Activated naive CD4-positive, alpha-beta T cell treated with anti-CD3 and anti-CD28 coated beads for 36 hours (primary cell): ENCODE measurements at regions not wholly inside any gene's neighbourhood (a gene's known extent, or its start where the extent isn't known, plus 50 kb on each side); places are given as distances from the start of the nearest gene placed in this dataset.

ENCODE experiments used
- CTCF ChIA-PET: fragments of 350-600 bp; sonication (Branson Sonifier 250); formaldehyde crosslinking; loops from one replicate; lab custom pipeline; 2021; ENCODE audit warnings: antibody characterized with exemption; lab: Charles Lee
- DNase-seq: peaks from one replicate; pipeline ENCODE4 v3.0.0-alpha.2; 2020
- H3K27ac Mint-ChIP-seq: one replicate; pipeline ENCODE4 v1.8.0; 2021; ENCODE audit warnings: mild to moderate bottlenecking, mixed read lengths
- H3K27me3 Mint-ChIP-seq: one replicate; pipeline ENCODE4 v1.8.0; 2021; ENCODE audit warnings: low read depth, mixed read lengths
- H3K36me3 Mint-ChIP-seq: one replicate; pipeline ENCODE4 v1.8.0; 2021; ENCODE audit warnings: low read depth, mixed read lengths
- H3K4me1 Mint-ChIP-seq: one replicate; pipeline ENCODE4 v1.8.0; 2021; ENCODE audit warnings: low read depth, mixed read lengths
- H3K4me3 Mint-ChIP-seq: one replicate; pipeline ENCODE4 v1.8.0; 2021; ENCODE audit warnings: mild to moderate bottlenecking, moderate library complexity, mixed read lengths
- H3K9me3 Mint-ChIP-seq: one replicate; pipeline ENCODE4 v1.8.0; 2021; ENCODE audit warnings: mixed read lengths
- intact Hi-C: fragments of 100-400 bp; cut with micrococcal nuclease; formaldehyde crosslinking; loops from one replicate; pipeline ENCODE4 v1.15.1; 2023

DNA sequence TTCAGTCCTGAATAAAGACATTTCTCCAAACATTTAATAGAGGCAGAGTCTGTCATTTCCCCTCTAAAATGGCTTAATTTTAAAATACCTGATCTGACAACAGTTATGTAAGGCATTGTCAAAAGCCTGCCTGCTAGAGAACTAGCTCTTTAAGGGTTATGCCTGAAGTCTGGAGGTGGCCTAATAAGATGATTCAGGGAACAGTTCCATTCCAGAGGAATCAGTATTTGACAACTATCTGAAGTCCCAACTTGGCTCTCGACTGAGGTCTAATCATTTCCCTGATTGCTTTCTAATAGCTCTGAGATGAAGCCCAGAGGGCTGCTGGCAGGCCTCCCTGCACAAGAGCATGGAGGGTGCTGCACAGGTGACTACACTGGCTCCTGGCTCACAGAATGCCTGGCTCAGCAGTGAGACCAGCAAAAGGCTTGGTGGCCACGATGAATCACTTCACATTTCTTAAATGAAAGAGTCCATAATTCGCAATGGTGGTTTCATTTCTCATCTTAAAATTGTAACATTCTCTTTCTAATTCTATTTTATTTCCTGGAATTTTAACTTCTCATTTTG, 509.6 kb upstream of the POM121L12 start:
- H3K27ac Mint-ChIP-seq, result no peak overlapping the region
- no peak for DNase-seq
- intact Hi-C loops, result no loop called here
- peaks cover 4% of the 10 kb centered on the region for H3K9me3 Mint-ChIP-seq
- CTCF ChIA-PET, result no interaction called here
- no peaks in the 10 kb centered on the region for H3K4me1 Mint-ChIP-seq
- no peak overlapping the region for H3K4me3 Mint-ChIP-seq
- H3K27me3 Mint-ChIP-seq, result no peaks in the 10 kb centered on the region
- H3K36me3 Mint-ChIP-seq, result no peaks in the 10 kb centered on the region

DNA sequence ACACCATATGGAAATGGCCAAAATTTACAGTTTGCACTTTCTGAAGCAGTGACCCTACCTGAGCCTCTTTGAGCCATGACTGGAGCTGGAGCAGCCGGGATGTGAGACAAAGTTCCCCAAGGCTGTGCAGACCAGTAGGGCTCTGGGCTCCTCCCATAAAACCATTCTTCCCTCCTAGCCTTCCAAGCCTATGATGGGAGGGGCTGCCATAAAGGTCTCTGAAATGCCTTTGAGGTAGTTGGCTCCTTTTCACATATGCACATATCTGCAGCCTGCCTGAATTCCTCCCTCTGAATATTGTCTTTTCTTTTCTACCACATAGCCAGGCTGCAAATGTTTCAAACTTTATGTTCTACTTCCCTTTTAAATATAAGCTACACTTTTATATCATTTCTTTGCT, 516.6 kb upstream of the POM121L12 start:
- no peak overlapping the region for H3K4me3 Mint-ChIP-seq
- H3K9me3 Mint-ChIP-seq, result peaks cover 19% of the 10 kb centered on the region
- intact Hi-C loops, result no loop called here
- no peak for DNase-seq
- no peak overlapping the region for H3K27ac Mint-ChIP-seq
- CTCF ChIA-PET, result no interaction called here
- H3K27me3 Mint-ChIP-seq, result no peaks in the 10 kb centered on the region
- no peaks in the 10 kb centered on the region for H3K36me3 Mint-ChIP-seq
- H3K4me1 Mint-ChIP-seq, result no peaks in the 10 kb centered on the region

DNA sequence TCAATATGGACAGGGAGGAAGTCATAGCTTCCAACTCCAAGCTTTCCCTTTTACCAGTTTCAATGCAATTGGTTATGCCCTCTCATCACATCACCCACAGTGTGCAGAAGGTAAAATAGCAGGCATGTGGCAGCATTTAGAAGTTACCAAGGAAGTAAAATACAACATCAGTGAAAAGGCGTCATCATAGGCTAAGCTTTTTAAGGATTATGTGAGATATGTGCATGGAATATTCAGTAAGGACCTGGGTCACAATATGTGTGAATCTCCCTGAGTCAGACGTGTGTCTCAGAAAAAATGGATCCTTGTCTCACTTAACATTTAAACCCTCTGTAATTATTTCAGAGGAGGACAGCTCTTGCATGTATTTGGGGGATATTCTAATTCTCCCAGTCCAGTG, 522.8 kb upstream of the POM121L12 start:
- Mint-ChIP-seq H3K4me1 (no peaks in the 10 kb centered on the region), H3K4me3 (no peak overlapping the region), H3K9me3 (peaks cover 11% of the 10 kb centered on the region), H3K27me3 (no peaks in the 10 kb centered on the region), H3K36me3 (no peaks in the 10 kb centered on the region), H3K27ac (no peak overlapping the region)
- DNase-seq, result no peak
- intact Hi-C loops, result no loop called here
- CTCF ChIA-PET, result no interaction called here

DNA sequence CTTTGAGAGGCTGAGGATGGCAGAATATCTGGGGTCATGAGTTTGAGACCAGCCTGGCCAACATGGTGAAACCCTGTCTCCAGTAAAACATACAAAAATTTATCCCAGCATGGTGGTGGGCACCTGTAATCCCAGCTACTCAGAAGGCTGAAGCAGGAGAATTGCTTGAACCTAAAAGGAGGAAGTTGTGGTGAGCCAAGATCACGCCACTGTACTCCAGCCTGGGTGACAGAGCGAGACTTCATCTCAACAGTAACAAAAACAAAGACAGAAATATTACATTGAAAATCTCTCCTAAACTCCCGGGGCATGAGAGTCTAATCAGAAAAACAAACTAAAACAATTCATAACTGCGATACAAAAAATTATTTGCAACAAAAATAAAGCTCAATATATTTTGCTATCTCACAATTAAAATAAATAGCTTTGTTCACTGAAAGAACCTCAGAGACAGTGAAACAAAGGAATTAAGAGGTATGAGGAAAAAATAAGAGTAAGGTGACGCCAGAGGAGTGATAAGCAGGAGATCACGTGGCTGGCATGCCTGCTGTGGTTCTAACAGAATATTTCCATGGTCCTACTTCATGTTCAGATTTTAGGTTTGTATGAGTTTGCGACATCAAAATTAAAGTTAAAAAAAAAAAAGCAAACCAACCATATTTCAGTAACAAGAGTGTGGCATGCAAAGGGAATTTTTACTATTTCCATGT, 527.7 kb upstream of the POM121L12 start:
- Mint-ChIP-seq H3K4me3 (no peak overlapping the region), H3K27me3 (no peaks in the 10 kb centered on the region), H3K9me3 (peaks cover 1% of the 10 kb centered on the region), H3K4me1 (no peaks in the 10 kb centered on the region), H3K27ac (no peak overlapping the region), H3K36me3 (no peaks in the 10 kb centered on the region)
- intact Hi-C loops, result no loop called here
- no peak for DNase-seq
- CTCF ChIA-PET, result no interaction called here

DNA sequence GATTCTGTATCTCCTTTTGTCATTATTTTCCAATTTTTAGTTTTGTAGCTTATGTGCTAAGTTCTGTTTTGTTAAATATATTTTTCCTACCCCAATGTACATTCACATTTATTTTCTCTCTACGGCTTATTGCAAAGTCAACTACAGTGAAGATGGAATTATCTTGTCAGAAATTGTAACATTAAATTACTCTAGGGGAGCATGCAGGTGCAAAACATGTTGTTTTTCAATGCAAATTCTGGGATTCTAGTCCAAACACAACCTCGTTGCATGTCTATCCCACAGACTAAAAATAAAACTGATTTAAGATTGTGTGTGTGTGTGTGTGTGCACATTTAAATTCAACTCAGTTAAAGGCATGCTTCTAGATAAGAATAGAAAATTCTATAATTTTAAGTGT, 529.1 kb upstream of the POM121L12 start:
- H3K27ac Mint-ChIP-seq, result no peak overlapping the region
- CTCF ChIA-PET, result no interaction called here
- intact Hi-C loops, result no loop called here
- H3K27me3 Mint-ChIP-seq, result no peaks in the 10 kb centered on the region
- no peak overlapping the region for H3K4me3 Mint-ChIP-seq
- peaks cover 1% of the 10 kb centered on the region for H3K9me3 Mint-ChIP-seq
- H3K4me1 Mint-ChIP-seq, result no peaks in the 10 kb centered on the region
- no peaks in the 10 kb centered on the region for H3K36me3 Mint-ChIP-seq
- DNase-seq, result no peak

DNA sequence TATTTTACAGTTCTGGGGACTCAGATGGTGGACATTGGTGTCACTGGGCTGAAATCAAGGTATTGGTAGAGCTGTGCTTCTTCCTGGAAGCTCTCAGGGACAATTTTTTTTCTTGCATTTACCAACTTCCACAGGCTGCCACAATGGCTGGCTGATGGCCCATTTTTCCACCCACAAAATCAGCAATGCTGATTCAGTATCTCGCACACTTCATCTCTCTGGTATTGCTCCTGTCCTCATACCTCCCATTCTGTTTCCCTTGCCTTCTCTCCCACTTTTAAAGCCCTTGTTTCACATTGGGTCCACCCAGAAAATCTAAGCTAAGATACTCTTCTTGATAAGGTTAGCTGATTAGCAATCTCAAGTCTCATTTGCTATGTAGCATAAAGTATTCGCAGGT, 530.9 kb upstream of the POM121L12 start:
- Mint-ChIP-seq H3K9me3 (peaks cover 1% of the 10 kb centered on the region), H3K36me3 (no peaks in the 10 kb centered on the region), H3K27ac (no peak overlapping the region), H3K4me3 (no peak overlapping the region), H3K4me1 (no peaks in the 10 kb centered on the region), H3K27me3 (no peaks in the 10 kb centered on the region)
- CTCF ChIA-PET, result no interaction called here
- intact Hi-C loops, result no loop called here
- no peak for DNase-seq

DNA sequence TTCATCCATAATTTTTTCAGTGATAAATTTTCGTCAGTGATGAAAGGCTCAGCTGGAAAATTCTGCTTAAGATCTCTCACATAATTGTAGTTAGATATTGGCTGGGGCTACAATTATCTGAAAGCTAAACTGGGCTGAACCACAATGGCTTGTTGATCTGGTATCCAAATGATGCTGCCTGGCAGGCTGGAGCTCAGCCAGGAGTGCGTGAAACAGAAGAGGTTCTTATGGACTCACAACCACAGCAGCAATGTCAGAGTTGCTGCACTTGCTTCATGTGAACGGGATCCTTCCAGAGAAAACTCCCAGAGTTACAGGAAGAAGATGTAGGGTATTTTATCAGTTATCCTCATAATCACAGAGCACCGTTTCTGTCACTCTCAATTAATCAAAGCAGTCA, 533.2 kb upstream of the POM121L12 start:
- intact Hi-C loops, result no loop called here
- Mint-ChIP-seq H3K4me3 (no peak overlapping the region), H3K27me3 (no peaks in the 10 kb centered on the region), H3K9me3 (peaks cover 1% of the 10 kb centered on the region), H3K36me3 (no peaks in the 10 kb centered on the region), H3K27ac (no peak overlapping the region), H3K4me1 (no peaks in the 10 kb centered on the region)
- CTCF ChIA-PET, result no interaction called here
- no peak for DNase-seq

DNA sequence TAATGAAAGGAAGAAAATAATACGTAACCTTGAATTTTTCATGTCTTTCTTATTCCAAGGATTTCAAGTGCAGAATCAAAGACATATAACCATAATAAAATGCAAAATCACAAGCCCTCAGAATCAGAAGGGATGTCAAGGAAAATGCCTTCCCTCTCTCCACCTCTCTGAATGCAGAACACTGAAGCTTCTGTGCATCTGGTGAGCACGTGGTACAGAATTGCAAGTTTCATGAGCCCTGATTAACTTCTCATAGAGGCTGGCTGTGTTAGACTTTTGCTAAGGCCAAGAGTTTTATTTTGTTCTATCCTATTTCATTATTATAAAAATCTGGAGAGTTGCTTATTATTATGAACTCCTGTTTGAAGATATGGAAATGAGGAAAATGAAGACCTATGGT, 533.7 kb upstream of the POM121L12 start:
- CTCF ChIA-PET, result no interaction called here
- no peak overlapping the region for H3K27ac Mint-ChIP-seq
- H3K27me3 Mint-ChIP-seq, result no peaks in the 10 kb centered on the region
- no peak for DNase-seq
- peaks cover 1% of the 10 kb centered on the region for H3K9me3 Mint-ChIP-seq
- no peaks in the 10 kb centered on the region for H3K36me3 Mint-ChIP-seq
- H3K4me1 Mint-ChIP-seq, result no peaks in the 10 kb centered on the region
- H3K4me3 Mint-ChIP-seq, result no peak overlapping the region
- intact Hi-C loops, result no loop called here

DNA sequence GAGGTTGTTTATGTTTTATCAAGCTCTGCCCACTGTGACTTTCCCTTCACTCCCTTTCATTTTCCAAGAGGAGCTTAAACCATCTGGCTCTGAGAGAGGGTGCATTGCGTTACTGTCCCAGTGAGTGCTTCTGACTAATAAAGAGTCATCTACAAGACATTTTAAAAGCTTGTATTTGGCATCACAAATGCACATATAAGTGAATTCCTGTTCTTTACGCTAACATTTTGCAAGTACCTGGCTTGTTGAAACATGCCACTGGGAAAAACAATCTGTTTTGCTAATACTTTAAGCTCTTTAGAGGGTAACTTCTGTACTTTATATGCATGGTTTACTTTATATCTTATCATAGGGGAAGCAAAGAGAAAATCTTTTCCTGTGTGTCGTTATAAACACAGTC, 534.6 kb upstream of the POM121L12 start:
- no peaks in the 10 kb centered on the region for H3K36me3 Mint-ChIP-seq
- no peaks in the 10 kb centered on the region for H3K27me3 Mint-ChIP-seq
- H3K4me1 Mint-ChIP-seq, result no peaks in the 10 kb centered on the region
- H3K4me3 Mint-ChIP-seq, result no peak overlapping the region
- no peak for DNase-seq
- intact Hi-C loops, result no loop called here
- H3K9me3 Mint-ChIP-seq, result peaks cover 1% of the 10 kb centered on the region
- CTCF ChIA-PET, result no interaction called here
- no peak overlapping the region for H3K27ac Mint-ChIP-seq

DNA sequence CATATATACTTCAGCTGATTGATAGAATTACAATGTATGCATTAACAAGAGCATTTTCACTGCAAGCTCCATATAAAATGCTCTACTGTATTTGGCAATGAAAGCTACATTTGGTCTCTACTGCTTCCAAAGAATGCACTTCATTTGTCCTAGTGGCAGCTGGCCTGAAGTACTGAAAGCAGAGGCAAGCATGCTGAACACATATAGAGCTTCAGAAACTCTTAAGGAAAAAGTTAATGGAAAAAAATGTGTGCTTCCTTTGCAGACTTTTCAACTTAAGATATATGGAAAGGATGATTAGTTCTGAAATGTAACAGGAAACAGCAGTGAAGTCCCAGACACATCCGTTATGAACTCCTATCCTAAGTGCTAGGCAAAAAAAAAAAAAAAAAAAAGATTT, 537.1 kb upstream of the POM121L12 start:
- CTCF ChIA-PET, result no interaction called here
- no peaks in the 10 kb centered on the region for H3K36me3 Mint-ChIP-seq
- H3K27me3 Mint-ChIP-seq, result no peaks in the 10 kb centered on the region
- DNase-seq, result no peak
- H3K4me3 Mint-ChIP-seq, result no peak overlapping the region
- H3K4me1 Mint-ChIP-seq, result no peaks in the 10 kb centered on the region
- H3K9me3 Mint-ChIP-seq, result no peaks in the 10 kb centered on the region
- no peak overlapping the region for H3K27ac Mint-ChIP-seq
- intact Hi-C loops, result no loop called here

DNA sequence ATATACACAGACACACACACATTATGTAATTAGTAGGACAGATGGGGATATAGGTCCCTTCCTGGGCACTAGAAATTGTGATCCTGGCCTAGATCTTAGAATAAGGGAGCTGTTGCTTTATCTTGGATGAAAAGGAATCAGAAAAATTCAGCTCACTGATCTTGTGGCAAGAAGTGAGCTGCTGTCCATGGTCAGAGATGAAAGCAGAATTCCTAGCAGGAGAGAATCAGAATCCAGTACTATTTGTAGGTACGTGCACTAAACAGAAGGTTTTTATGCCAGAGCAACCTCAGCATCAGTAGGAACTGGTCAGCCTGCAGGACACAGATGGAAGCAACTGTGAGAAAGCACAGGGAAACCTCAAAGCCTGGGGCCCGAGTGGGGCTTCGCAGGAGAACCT, 549.2 kb upstream of the POM121L12 start:
- intact Hi-C loops, result no loop called here
- Mint-ChIP-seq H3K4me1 (no peaks in the 10 kb centered on the region), H3K4me3 (no peak overlapping the region), H3K36me3 (no peaks in the 10 kb centered on the region), H3K27ac (no peak overlapping the region), H3K27me3 (no peaks in the 10 kb centered on the region), H3K9me3 (peaks cover 6% of the 10 kb centered on the region)
- CTCF ChIA-PET, result no interaction called here
- DNase-seq, result no peak

DNA sequence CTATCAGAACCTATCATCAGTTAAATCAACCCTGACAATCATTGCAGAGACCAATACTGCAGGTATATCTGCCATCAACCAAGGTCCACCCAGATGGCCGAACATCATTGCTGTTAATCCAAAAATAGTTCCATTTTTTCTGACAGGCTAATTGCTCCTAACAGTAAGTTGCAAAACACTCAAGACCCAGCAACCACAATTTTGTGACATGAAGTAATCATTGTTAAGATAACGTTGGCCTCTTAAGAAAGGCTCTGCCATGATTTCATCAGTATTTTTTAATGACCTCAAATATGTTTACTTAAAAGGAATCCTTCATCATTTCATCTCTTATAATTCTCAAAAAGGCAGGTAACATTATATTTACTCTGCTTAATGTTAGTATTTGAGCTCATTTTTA, 553.4 kb upstream of the POM121L12 start:
- H3K27me3 Mint-ChIP-seq, result no peaks in the 10 kb centered on the region

DNA sequence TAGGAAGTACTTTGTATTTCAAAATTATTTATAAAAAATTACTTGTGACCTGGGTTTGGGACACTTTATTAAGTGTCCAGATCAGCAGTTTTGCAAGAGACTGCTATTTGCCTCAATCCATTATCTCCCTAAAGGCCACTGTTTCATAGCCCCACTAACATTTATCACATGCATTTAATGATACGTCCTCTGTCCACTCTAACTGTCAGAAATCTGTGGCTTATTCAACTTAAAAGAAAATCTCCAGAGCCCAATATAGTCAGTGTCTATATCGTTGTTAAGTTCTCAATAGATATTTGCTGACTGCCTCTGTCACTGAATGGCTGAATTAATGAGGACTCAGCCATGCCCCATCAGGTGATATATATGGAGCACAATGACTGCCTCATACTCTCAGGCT, 553.9 kb upstream of the POM121L12 start:
- no peak overlapping the region for H3K27ac Mint-ChIP-seq
- no peaks in the 10 kb centered on the region for H3K27me3 Mint-ChIP-seq
- H3K4me1 Mint-ChIP-seq, result no peaks in the 10 kb centered on the region
- DNase-seq, result no peak
- CTCF ChIA-PET, result no interaction called here
- H3K4me3 Mint-ChIP-seq, result no peak overlapping the region
- H3K9me3 Mint-ChIP-seq, result peaks cover 6% of the 10 kb centered on the region
- H3K36me3 Mint-ChIP-seq, result no peaks in the 10 kb centered on the region
- intact Hi-C loops, result no loop called here

More for the DNA sequence above, 553.4 kb upstream of the POM121L12 start:
- Mint-ChIP-seq H3K27ac (no peak overlapping the region), H3K4me3 (no peak overlapping the region), H3K9me3 (peaks cover 7% of the 10 kb centered on the region), H3K36me3 (no peaks in the 10 kb centered on the region), H3K4me1 (no peaks in the 10 kb centered on the region)
- CTCF ChIA-PET, result no interaction called here
- no peak for DNase-seq
- intact Hi-C loops, result no loop called here
